SK-N-SH (cell line): ENCODE measurements at regions not wholly inside any gene's neighbourhood (a gene's known extent, or its start where the extent isn't known, plus 50 kb on each side); places are given as distances from the start of the nearest gene placed in this dataset.
A peak's percentile ranks its signal among the peaks of the same experiment; 100 is the strongest.

Experiments used
- CTCF ChIA-PET: fragments of 300-600, 350-600 bp; formaldehyde crosslinking; extraction: SDS; loops from one replicate; lab custom pipeline; 2021; lab: Yijun Ruan, JAX
- POLR2A ChIA-PET: fragments of 350-600 bp; sonication (Branson Sonifier 250); formaldehyde crosslinking; extraction: SDS; loops from one replicate; lab custom pipeline; 2020; ENCODE audit warnings: antibody characterized with exemption, inconsistent platforms; lab: Yijun Ruan, JAX
- DNase-seq: peaks from one replicate; pipeline ENCODE4 v3.0.0; 2012
- H2AFZ ChIP-seq: fragments of 200-600 bp; sonication (generic); 2 replicates; pipeline ENCODE4 v1.8.1; 2016; ENCODE audit warnings: antibody characterized with exemption, mild to moderate bottlenecking, low read depth
- H3F3A ChIP-seq: fragments of 200-600 bp; sonication (generic); replicated peaks from 2 replicates; pipeline ENCODE3; 2016; ENCODE audit warnings: antibody characterized with exemption, mild to moderate bottlenecking; ENCODE audit not compliant: insufficient read depth
- H3K27ac ChIP-seq, 2 experiments: fragments of 200-500 bp in 1 of 2; fragments of 200-600 bp in 1 of 2; sonication (Bioruptor generic) in 1 of 2; sonication (generic), shearing (Covaris generic) in 1 of 2; 2 replicates each; pipeline versions ENCODE4 v1.5.1 to v1.6.1; 2014 to 2016; ENCODE audit warnings: low read depth in 2 of 2, inconsistent platforms in 1 of 2, low read length in 1 of 2, mild to moderate bottlenecking in 1 of 2, mixed read lengths in 1 of 2
- H3K27me3 ChIP-seq: fragments of 200-600 bp; sonication (generic), shearing (Covaris generic); 2 replicates; pipeline ENCODE4 v1.6.1; 2016; ENCODE audit warnings: mixed run types; ENCODE audit not compliant: insufficient read depth
- H3K36me3 ChIP-seq, 2 experiments: fragments of 200-500 bp in 1 of 2; fragments of 200-600 bp in 1 of 2; sonication (Bioruptor generic) in 1 of 2; sonication (generic) in 1 of 2; replicated peaks in 1 of 2; 2 replicates each; pipeline versions ENCODE3 to v1.5.1; 2014 to 2016; ENCODE audit warnings: low read length in 1 of 2, mild to moderate bottlenecking in 1 of 2; ENCODE audit not compliant: insufficient read depth in 2 of 2, control insufficient read depth in 1 of 2
- H3K4me1 ChIP-seq, 2 experiments: fragments of 200-500 bp in 1 of 2; fragments of 200-600 bp in 1 of 2; sonication (Bioruptor generic) in 1 of 2; sonication (generic), shearing (Covaris generic) in 1 of 2; 2 replicates each; pipeline versions ENCODE4 v1.5.1 to v1.6.1; 2014 to 2016; ENCODE audit warnings: low read depth in 1 of 2, low read length in 1 of 2, mixed run types in 1 of 2; ENCODE audit not compliant: insufficient read depth in 2 of 2, control insufficient read depth in 1 of 2
- H3K4me2 ChIP-seq: fragments of 200-600 bp; sonication (generic), shearing (Covaris generic); 2 replicates; pipeline ENCODE4 v1.6.1; 2017; ENCODE audit warnings: mixed run types
- H3K4me3 ChIP-seq, 2 experiments: fragments of 200-500 bp in 1 of 2; fragments of 200-600 bp in 1 of 2; sonication (Bioruptor generic) in 1 of 2; sonication (generic), shearing (Covaris generic) in 1 of 2; 2 replicates each; pipeline versions ENCODE4 v1.5.1 to v1.8.1; 2014 to 2016; ENCODE audit warnings: low read depth in 2 of 2, inconsistent platforms in 1 of 2, low read length in 1 of 2, mild to moderate bottlenecking in 1 of 2, mixed read lengths in 1 of 2, moderate library complexity in 1 of 2
- H3K79me2 ChIP-seq: fragments of 200-600 bp; sonication (generic); 2 replicates; pipeline ENCODE4 v1.8.1; 2017; ENCODE audit warnings: mild to moderate bottlenecking; ENCODE audit not compliant: insufficient read depth
- H3K9ac ChIP-seq: fragments of 200-600 bp; sonication (generic); 2 replicates; pipeline ENCODE4 v1.6.1; 2017; ENCODE audit warnings: mixed run types
- H3K9me2 ChIP-seq: fragments of 200-600 bp; sonication (generic); 2 replicates; pipeline ENCODE4 v1.6.1; 2017; ENCODE audit warnings: mixed run types
- H3K9me3 ChIP-seq: fragments of 200-600 bp; sonication (generic); 2 replicates; pipeline ENCODE4 v1.6.1; 2017; ENCODE audit warnings: mixed run types, mild to moderate bottlenecking, moderate library complexity
- H4K20me1 ChIP-seq: fragments of 200-600 bp; sonication (generic); 2 replicates; pipeline ENCODE4 v1.6.1; 2017; ENCODE audit warnings: mild to moderate bottlenecking, mixed run types; ENCODE audit not compliant: insufficient read depth
- CHD2 ChIP-seq: fragments of 150-350 bp; IDR thresholded peaks from 2 replicates; pipeline ENCODE4 v1.6.1; 2018; ENCODE audit warnings: low read length; ENCODE audit not compliant: partially characterized antibody
- EZH2phosphoT487 ChIP-seq: fragments of 200-600 bp; sonication (generic); IDR thresholded peaks from 2 replicates; pipeline ENCODE4 v1.6.1; 2017; ENCODE audit warnings: low read depth, mixed run types, mild to moderate bottlenecking, antibody characterized with exemption, moderate library complexity, borderline replicate concordance
- FOXJ3 ChIP-seq: sonication (generic); formaldehyde crosslinking; IDR thresholded peaks from 2 replicates; pipeline ENCODE4 v1.5.1; 2020; ENCODE audit warnings: mild to moderate bottlenecking, missing genetic modification reagents
- MAX ChIP-seq: IDR thresholded peaks from 2 replicates; pipeline ENCODE4 v1.4.0; 2012; ENCODE audit warnings: low read depth
- MXI1 ChIP-seq: IDR thresholded peaks from 2 replicates; pipeline ENCODE4 v1.6.1; 2012; ENCODE audit warnings: mild to moderate bottlenecking, low read depth, low read length, improper control_type of control experiment
- NFIC ChIP-seq: IDR thresholded peaks from 2 replicates; pipeline ENCODE4 v1.4.0; 2012; ENCODE audit warnings: borderline replicate concordance
- NRF1 ChIP-seq: IDR thresholded peaks from 2 replicates; pipeline ENCODE4 v1.6.1; 2012; ENCODE audit warnings: low read depth, mild to moderate bottlenecking, low read length
- REST ChIP-seq: IDR thresholded peaks from 2 replicates; pipeline ENCODE4 v1.6.1; 2012; ENCODE audit warnings: mild to moderate bottlenecking, low read depth, low read length, moderate library complexity
- RFX5 ChIP-seq: IDR thresholded peaks from 2 replicates; pipeline ENCODE4 v1.6.1; 2012; ENCODE audit warnings: mild to moderate bottlenecking, improper control_type of control experiment, low read length
- SMC3 ChIP-seq: IDR thresholded peaks from 2 replicates; pipeline ENCODE4 v1.6.1; 2012; ENCODE audit warnings: low read depth, low read length, improper control_type of control experiment
- TCF12 ChIP-seq: IDR thresholded peaks from 2 replicates; pipeline ENCODE4 v1.4.0; 2012
- USF1 ChIP-seq: IDR thresholded peaks from 2 replicates; pipeline ENCODE4 v1.4.0; 2012; ENCODE audit warnings: low read depth, borderline replicate concordance
- USF2 ChIP-seq: fragments of 150-350 bp; IDR thresholded peaks from 2 replicates; pipeline ENCODE4 v1.6.1; 2017; ENCODE audit warnings: antibody characterized with exemption, low read length, low read depth, borderline replicate concordance
- YY1 ChIP-seq: IDR thresholded peaks from 2 replicates; pipeline ENCODE4 v1.4.0; 2012; ENCODE audit warnings: low read depth, mild to moderate bottlenecking
- WGBS: methylation state at CpG from one replicate; pipeline ENCODE4 v1.1.6; 2017; ENCODE audit warnings: low lambda C conversion rate; 5-methylcytosine and 5-hydroxymethylcytosine counted together
- TF ChIP-seq, protein P1 (sequence below): IDR thresholded peaks from 2 replicates; pipeline ENCODE4; 2012
- TF ChIP-seq, protein P2 (sequence below): IDR thresholded peaks from 2 replicates; pipeline ENCODE4 v1.4.0; 2012; ENCODE audit warnings: low read depth, borderline replicate concordance
- TF ChIP-seq, protein P3 (sequence below): fragments of 150-350 bp; IDR thresholded peaks from 2 replicates; pipeline ENCODE4 v1.6.1; 2016; ENCODE audit warnings: mild to moderate bottlenecking, low read depth, low read length

GRCh38 chr2:150885236-150885635, 376.4 kb downstream of the RBM43 start:
- WGBS: 94% methylated on average over 1 of the region's 1 CpG
- no peak overlapping the region for H3K4me2 ChIP-seq
- ChIA-PET CTCF (interaction anchor here (1.1 kb wide), 1 partner anchor 11 kb away, joined by 3 read pairs; no protein-coding TSS in a partner anchor), POLR2A (no interaction called here)
- TF ChIP-seq YY1: no peak
- TF ChIP-seq EZH2phosphoT487: no peak
- TF ChIP-seq, protein P1, sequence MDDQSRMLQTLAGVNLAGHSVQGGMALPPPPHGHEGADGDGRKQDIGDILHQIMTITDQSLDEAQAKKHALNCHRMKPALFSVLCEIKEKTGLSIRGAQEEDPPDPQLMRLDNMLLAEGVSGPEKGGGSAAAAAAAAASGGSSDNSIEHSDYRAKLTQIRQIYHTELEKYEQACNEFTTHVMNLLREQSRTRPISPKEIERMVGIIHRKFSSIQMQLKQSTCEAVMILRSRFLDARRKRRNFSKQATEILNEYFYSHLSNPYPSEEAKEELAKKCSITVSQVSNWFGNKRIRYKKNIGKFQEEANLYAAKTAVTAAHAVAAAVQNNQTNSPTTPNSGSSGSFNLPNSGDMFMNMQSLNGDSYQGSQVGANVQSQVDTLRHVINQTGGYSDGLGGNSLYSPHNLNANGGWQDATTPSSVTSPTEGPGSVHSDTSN: no peak
- TF ChIP-seq, protein P2, sequence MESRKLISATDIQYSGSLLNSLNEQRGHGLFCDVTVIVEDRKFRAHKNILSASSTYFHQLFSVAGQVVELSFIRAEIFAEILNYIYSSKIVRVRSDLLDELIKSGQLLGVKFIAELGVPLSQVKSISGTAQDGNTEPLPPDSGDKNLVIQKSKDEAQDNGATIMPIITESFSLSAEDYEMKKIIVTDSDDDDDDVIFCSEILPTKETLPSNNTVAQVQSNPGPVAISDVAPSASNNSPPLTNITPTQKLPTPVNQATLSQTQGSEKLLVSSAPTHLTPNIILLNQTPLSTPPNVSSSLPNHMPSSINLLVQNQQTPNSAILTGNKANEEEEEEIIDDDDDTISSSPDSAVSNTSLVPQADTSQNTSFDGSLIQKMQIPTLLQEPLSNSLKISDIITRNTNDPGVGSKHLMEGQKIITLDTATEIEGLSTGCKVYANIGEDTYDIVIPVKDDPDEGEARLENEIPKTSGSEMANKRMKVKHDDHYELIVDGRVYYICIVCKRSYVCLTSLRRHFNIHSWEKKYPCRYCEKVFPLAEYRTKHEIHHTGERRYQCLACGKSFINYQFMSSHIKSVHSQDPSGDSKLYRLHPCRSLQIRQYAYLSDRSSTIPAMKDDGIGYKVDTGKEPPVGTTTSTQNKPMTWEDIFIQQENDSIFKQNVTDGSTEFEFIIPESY: no peak
- no peak for TF ChIP-seq USF2
- TF ChIP-seq NFIC: no peak
- TF ChIP-seq CHD2: no peak
- TF ChIP-seq MXI1: no peak
- TF ChIP-seq TCF12: no peak
- no peaks in the 10 kb centered on the region for H4K20me1 ChIP-seq
- H3K9me2 ChIP-seq: no peaks in the 10 kb centered on the region
- H3K9me3 ChIP-seq: no peaks in the 10 kb centered on the region
- H3K27ac ChIP-seq: peak overlapping the region in 1 of 2 experiments; percentile 85; a peak in 2 of 4 replicates
- H3K27me3 ChIP-seq: no peaks in the 10 kb centered on the region
- H3K4me1 ChIP-seq: peaks cover 0 to 8% of the 10 kb centered on the region in 2 experiments; a peak in 2 of 4 replicates
- H3K36me3 ChIP-seq: no peaks in the 10 kb centered on the region
- H3F3A ChIP-seq: no peaks in the 10 kb centered on the region
- no peaks in the 10 kb centered on the region for H3K79me2 ChIP-seq
- no peak overlapping the region for H3K4me3 ChIP-seq
- no peak overlapping the region for H3K9ac ChIP-seq
- no peak overlapping the region for H2AFZ ChIP-seq
- no peak for DNase-seq

DNA sequence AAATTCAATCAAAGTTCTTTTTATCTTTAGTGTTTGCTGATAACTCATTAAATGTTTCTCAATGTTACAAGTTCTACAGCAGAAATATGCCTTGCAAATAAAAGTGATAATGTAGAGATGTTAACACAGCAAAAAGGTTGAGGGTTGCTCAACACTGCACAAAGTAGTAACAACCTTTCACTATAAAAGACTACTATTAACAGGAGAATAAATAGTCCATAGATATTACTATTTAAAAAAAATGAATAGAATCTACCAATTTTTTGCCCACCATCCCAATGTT, 378.1 kb downstream of the RBM43 start:
- Histone ChIP-seq H3K4me1 (peaks cover 0 to 8% of the 10 kb centered on the region in 2 experiments; a peak in 2 of 4 replicates), H3F3A (no peaks in the 10 kb centered on the region), H3K9me3 (no peaks in the 10 kb centered on the region), H3K4me2 (no peak overlapping the region), H4K20me1 (no peaks in the 10 kb centered on the region), H3K27ac (no peak overlapping the region), H3K27me3 (no peaks in the 10 kb centered on the region), H2AFZ (no peak overlapping the region), H3K4me3 (no peak overlapping the region), H3K9me2 (no peaks in the 10 kb centered on the region), H3K9ac (no peak overlapping the region), H3K36me3 (no peaks in the 10 kb centered on the region), H3K79me2 (no peaks in the 10 kb centered on the region)
- no peak for DNase-seq
- POLR2A ChIA-PET: no interaction called here
- CTCF ChIA-PET: interaction anchor here (0.6 kb wide), 1 partner anchor 10 kb away, joined by 3 read pairs; no protein-coding TSS in a partner anchor
- TF ChIP-seq USF2 (no peak), RFX5 (no peak), USF1 (no peak), SMC3 (no peak), REST (no peak), FOXJ3 (CRISPR knock-in tag) (no peak), MAX (no peak), NRF1 (no peak)
- TF ChIP-seq, protein P3, sequence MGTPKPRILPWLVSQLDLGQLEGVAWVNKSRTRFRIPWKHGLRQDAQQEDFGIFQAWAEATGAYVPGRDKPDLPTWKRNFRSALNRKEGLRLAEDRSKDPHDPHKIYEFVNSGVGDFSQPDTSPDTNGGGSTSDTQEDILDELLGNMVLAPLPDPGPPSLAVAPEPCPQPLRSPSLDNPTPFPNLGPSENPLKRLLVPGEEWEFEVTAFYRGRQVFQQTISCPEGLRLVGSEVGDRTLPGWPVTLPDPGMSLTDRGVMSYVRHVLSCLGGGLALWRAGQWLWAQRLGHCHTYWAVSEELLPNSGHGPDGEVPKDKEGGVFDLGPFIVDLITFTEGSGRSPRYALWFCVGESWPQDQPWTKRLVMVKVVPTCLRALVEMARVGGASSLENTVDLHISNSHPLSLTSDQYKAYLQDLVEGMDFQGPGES: no peak
